Epithelial cell of proximal tubule (primary cell): ENCODE measurements at regions not wholly inside any gene's neighbourhood (a gene's known extent, or its start where the extent isn't known, plus 50 kb on each side); places are given as distances from the start of the nearest gene placed in this dataset.

Experiments used
- DNase-seq: peaks from one replicate; pipeline ENCODE4 v3.0.0-alpha.2; 2011; ENCODE audit warnings: low read depth
- H3K4me3 ChIP-seq: 2 replicates; pipeline ENCODE4 v1.5.1; 2011; ENCODE audit warnings: low read depth, mild to moderate bottlenecking, low read length
- TF ChIP-seq, protein P1 (sequence below): conservative IDR thresholded peaks from 2 replicates; pipeline ENCODE4 v1.5.1; 2012; ENCODE audit warnings: low read depth, mild to moderate bottlenecking, low read length

DNA sequence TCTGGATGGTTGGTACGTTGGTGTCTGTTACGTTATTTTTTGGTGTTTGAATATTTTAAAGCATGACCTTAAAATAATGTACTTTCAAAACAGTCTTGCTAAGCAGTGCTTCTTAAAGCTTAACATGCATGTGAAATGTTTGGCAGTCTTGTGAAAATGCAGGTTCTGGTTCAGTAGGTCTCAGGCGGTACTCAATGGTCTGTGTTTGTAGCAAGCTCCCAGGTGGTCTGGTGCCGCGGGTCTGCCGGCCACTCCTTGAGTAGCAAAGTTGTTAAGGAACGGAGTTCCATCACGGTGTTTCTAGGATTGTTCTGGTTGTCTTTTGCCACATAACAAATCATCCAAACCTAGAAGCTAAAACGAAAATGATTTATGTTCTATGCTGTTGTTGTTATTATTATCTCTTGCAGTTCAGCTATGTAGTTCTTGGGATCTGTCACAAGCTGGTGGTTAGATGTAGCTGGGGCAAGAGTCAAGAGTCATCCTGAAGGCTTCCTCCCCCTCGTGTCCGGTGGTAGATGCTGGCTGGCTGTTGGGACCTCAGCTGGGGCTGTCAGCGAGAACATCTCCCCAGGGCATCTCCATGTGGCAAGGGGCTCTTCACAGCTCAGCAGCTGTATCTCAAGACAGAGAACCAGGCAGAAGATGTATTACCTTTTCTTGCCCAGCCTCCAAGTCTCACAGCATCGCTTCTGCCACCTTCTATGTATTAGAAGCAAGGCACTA is 186.8 kb downstream of the PALM2AKAP2 start:
- TF ChIP-seq, protein P1, sequence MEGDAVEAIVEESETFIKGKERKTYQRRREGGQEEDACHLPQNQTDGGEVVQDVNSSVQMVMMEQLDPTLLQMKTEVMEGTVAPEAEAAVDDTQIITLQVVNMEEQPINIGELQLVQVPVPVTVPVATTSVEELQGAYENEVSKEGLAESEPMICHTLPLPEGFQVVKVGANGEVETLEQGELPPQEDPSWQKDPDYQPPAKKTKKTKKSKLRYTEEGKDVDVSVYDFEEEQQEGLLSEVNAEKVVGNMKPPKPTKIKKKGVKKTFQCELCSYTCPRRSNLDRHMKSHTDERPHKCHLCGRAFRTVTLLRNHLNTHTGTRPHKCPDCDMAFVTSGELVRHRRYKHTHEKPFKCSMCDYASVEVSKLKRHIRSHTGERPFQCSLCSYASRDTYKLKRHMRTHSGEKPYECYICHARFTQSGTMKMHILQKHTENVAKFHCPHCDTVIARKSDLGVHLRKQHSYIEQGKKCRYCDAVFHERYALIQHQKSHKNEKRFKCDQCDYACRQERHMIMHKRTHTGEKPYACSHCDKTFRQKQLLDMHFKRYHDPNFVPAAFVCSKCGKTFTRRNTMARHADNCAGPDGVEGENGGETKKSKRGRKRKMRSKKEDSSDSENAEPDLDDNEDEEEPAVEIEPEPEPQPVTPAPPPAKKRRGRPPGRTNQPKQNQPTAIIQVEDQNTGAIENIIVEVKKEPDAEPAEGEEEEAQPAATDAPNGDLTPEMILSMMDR = no peak
- no peak overlapping the region for H3K4me3 ChIP-seq
- no peak for DNase-seq

GRCh38 chr9:109967651-109968642 is 187.9 kb downstream of the PALM2AKAP2 start:
- DNase-seq = no peak
- H3K4me3 ChIP-seq = no peak overlapping the region
- TF ChIP-seq, protein P1 = no peak

DNA sequence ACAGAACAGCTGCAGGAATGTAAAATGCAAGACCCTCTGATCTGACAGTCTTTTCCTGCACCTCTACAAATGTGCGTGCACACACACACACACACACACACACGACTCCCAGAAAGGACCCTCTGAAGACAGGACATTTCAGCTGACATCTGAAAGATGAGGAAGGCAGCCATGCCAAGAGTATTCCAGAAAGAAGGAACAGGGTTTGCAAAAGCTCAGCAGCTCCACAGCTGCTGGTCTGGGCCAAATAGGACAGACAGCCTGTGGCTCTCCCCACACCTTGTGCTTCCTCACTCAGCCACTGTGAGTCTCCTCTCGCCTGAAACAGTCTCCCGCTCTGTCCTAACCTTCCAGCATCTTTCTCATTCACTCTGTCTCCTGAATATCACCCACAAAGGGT is 189.0 kb downstream of the PALM2AKAP2 start:
- TF ChIP-seq, protein P1 = peak; percentile 34
- no peak overlapping the region for H3K4me3 ChIP-seq
- DNase-seq = no peak

DNA sequence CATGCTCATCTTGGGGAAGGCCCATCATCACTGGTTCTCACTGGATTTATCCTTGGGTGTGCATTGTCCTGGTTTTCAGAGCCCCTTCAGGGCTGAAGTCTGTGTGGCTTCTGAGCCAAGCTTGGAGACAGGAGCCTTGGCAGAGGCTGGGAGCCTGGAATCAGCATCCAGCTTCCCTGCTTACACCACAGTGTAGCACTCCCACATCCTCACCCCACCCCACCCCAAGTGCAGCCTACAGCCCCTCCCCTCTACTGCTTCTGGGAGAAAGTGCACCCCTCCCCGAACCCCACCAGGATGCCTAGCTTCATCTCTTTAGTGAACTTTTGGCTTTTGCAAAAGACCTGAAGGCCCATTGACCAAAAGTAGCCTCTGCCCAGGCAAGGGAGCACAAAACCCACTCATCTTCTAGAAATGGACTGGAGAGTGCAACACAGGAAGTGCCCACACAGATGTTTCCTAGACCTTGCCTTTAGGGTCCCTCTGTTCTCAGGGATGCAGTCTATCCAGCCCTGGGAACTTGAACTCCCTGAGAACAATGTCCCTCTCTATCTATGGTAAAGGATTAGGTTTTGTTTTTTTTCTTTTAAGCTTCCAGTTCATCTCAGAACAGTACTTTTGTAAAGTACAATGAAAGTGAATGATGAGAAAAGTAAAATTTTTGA is 189.7 kb downstream of the PALM2AKAP2 start:
- no peak overlapping the region for H3K4me3 ChIP-seq
- no peak for DNase-seq
- TF ChIP-seq, protein P1 = no peak

- TF ChIP-seq, protein P1 = no peak
- no peak for DNase-seq
- no peak overlapping the region for H3K4me3 ChIP-seq
Observed at GRCh38 chr9:109971226-109971625, 191.2 kb downstream of the PALM2AKAP2 start.

DNA sequence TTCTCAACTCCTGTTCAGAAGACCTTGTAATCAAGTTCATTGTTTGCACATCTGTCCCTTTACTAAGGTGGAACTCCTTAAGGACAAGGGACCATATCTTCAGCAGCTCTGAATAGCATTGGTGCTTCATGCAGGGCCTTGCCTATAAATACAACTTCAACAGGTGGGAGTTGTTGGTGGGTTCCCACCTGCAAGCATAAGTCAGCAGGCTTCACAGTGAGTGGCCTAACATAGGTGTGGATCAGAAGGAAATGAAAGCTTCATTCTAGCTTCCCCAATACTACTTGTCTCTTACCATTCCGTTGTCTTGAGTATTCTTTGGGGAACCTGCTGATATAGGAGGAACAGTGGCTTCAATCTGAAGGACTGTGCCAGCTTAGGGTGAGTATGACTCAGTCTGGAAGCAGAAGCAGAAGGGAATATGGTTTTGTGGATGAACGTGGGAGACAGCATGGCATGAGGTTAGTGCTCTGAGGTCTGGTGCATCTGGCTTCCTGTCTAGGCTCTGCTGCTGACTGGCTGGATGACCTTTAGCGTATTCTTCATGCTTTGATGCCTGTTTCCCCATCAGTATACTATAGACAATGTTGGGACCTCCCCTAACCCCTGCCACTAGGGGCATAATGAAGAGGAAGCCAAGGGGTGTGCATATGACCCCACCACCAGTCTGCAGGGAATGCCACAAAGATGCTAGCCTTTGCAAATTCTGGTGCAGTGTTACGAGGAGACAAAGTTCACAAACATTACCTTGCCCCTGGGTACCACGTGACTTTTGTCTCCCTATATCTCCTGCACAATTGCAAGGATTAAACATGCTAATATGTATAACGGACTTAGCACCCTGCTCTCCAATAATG is 192.3 kb downstream of the PALM2AKAP2 start:
- H3K4me3 ChIP-seq = no peak overlapping the region
- DNase-seq = no peak
- TF ChIP-seq, protein P1 = peak; percentile 13
